H1 (cell line): ENCODE measurements at regions not wholly inside any gene's neighbourhood (a gene's known extent, or its start where the extent isn't known, plus 50 kb on each side); places are given as distances from the start of the nearest gene placed in this dataset.

Source experiments
- MAX ChIP-seq: IDR thresholded peaks from 2 replicates; pipeline ENCODE4 v1.6.1; 2012; ENCODE audit warnings: inconsistent platforms

DNA sequence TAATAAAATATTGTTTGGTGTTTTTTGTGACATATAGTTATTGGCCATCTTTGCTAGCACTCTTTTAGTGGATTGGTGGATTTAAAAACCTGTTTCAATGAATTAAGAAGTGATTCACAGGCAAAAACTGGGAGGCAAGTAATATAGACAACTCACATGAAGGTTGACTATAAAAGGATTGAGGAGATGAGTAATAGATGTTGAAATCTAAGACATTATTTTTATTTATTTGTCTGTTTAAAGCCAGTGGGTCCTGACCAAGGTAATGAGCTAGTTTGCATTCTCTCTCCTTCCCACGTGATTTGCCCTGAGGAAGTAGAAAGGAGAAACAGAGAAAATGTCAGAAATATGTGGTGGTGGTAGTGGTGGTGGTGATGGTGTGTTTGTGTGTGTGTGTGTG is 351.5 kb upstream of the ZP4 start (continued):
- TF ChIP-seq MAX, result no peak
- TF ChIP-seq, all 59 proteins: peak for 0
